ENCODE measurements at regions not wholly inside any gene's neighbourhood (a gene's known extent, or its start where the extent isn't known, plus 50 kb on each side); places are given as distances from the start of the nearest gene placed in this dataset.

GRCh38 chr10:4472190-4472904 is 353.7 kb upstream of the AKR1E2 start:
- H3K27ac ChIP-seq = no peak overlapping the region
- no peak for DNase-seq (ENCODE audit: low read depth, low spot score)

- no peak for DNase-seq (ENCODE audit: low read depth, low spot score)
Observed at GRCh38 chr10:4470231-4470835, 355.7 kb upstream of the AKR1E2 start.

DNA sequence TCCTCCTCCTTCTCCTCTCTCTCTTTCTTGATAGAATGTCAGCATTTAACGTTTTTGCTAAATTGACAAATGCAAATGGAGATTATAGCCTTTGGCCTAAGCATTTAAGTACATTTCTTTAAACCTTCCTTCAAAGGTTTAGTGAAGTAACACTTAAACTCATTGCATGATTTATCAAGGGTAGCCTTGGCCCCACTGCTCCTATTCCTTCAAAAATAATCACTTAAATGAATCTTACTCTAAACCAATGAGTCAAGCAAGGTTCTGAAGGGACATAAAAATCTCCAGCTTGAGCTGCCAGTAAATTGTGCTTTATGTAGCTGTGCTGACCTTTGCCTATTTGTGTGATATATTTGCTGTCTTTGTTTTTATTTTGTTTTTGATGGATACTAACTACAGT is 358.5 kb upstream of the AKR1E2 start:
- DNase-seq (ENCODE audit: low read depth, low spot score) = no peak
- no peak overlapping the region for H3K27ac ChIP-seq

More at GRCh38 chr10:4470231-4470835, 355.7 kb upstream of the AKR1E2 start:
- no peak overlapping the region for H3K27ac ChIP-seq

DNA sequence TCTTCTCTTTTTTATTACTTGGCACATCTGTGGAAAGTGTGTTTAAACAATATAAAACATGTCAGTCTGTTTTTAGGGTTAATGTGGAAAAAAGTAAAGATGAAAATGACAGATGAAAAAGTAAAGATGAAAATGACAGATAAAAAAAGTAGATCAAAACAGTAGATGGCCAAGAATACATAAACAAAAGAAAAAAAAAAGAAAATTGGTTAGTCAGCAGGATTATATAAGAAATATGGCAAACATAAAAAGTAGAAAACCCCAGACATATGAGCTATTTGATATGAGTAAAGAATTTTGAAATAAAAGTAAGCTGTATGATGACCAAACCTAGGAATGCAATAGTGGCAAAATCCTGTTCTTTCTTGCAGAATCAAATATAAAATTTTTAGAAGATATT is 365.7 kb upstream of the AKR1E2 start:
- no peak overlapping the region for H3K27ac ChIP-seq
- no peak for DNase-seq (ENCODE audit: low read depth, low spot score)

- H3K27ac ChIP-seq = no peak overlapping the region
- no peak for DNase-seq (ENCODE audit: low read depth, low spot score)
Observed at GRCh38 chr10:4459531-4459930, 366.5 kb upstream of the AKR1E2 start.

- DNase-seq (ENCODE audit: low read depth, low spot score) = no peak
- no peak overlapping the region for H3K27ac ChIP-seq
Observed at GRCh38 chr10:4457597-4457996, 368.4 kb upstream of the AKR1E2 start.

DNA sequence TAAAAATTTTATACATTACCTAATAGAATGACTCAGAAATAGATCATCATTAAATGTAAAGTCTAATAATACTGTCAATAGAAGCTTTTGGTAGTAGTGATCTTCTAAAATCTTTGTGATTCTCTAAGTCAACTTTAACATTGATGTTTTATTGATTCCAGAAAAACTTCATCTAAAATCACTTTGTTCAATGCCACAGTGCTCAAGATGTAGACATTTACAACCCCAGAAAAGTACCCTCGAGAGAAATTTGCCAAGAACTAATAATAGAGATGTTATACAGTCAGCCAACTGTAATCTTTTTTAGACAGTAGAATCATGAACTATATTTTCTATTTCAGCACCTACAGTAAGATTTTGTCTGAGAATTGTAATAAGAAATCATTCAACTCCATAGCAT is 369.2 kb upstream of the AKR1E2 start:
- H3K27ac ChIP-seq = no peak overlapping the region

GRCh38 chr10:4456279-4456678 is 369.7 kb upstream of the AKR1E2 start:
- H3K27ac ChIP-seq = no peak overlapping the region
- no peak for DNase-seq (ENCODE audit: low read depth, low spot score)

More for the DNA sequence above, 369.2 kb upstream of the AKR1E2 start:
- DNase-seq (ENCODE audit: low read depth, low spot score) = no peak

- DNase-seq (ENCODE audit: low read depth, low spot score) = no peak
- no peak overlapping the region for H3K27ac ChIP-seq
Observed at GRCh38 chr10:4453950-4454349, 372.1 kb upstream of the AKR1E2 start.

DNA sequence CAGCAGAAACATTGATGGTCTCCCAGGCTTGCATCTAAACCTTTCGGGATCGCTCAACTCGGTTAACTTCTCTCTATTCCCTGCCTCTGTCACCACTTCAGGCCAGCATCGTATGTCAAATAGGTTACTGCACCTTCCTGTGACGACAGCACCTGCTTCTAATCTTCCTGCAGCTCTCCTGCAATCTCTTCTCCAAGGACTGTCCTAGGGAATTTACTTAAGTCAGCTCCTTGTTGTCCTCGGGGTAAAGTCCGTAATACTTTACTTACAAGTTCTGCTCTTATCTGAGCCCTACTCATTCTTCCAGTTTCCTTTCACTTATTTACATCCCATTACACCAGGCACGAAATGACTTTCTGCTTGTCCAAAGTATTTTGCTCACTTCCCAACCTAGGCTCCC is 372.7 kb upstream of the AKR1E2 start:
- DNase-seq (ENCODE audit: low read depth, low spot score) = no peak
- no peak overlapping the region for H3K27ac ChIP-seq

GRCh38 chr10:4450981-4451908 is 374.8 kb upstream of the AKR1E2 start:
- H3K27ac ChIP-seq = no peak overlapping the region
- peak; percentile 40 for DNase-seq (ENCODE audit: low read depth, low spot score)

DNA sequence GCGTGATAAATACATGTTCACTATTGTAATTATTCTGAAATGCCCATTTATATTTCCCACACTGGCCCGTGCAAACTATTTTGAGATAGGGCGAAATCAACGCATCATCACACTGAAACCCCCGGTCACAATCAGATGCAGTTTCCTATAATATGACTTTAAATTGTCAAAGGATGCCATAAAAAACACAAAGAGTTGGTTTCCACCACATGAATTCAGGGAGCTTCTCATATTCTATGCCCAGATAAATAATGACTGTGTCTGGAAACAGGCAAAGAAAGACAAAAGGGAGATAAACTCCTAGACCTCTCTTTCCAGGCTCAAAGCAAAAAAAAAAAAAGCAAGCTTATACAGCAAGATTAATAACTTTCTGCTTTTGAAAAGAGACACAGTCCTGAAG is 375.8 kb upstream of the AKR1E2 start:
- DNase-seq (ENCODE audit: low read depth, low spot score) = no peak
- H3K27ac ChIP-seq = no peak overlapping the region

- H3K27ac ChIP-seq = no peak overlapping the region
- DNase-seq (ENCODE audit: low read depth, low spot score) = no peak
Observed at GRCh38 chr10:4448030-4448429, 378.0 kb upstream of the AKR1E2 start.

DNA sequence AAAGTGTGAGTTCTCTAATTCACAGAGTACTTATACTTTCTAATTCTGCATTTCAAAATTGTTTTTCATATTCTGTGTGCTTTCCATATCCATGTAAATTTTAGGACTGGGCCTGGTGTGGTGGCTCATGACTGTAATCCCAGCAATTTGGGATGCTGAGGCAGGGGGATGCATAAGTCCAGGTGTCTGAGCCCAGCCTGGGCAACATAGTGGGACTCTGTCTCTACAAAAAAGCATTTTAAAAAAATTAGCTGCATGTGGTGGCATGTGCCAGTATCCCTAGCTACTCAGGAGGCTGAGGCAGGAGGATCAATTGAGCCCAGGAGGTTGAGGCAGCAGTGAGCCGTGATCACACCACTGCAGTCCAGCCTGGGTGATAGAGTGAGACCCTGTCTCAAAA is 382.6 kb upstream of the AKR1E2 start:
- no peak overlapping the region for H3K27ac ChIP-seq
- DNase-seq (ENCODE audit: low read depth, low spot score) = no peak

DNA sequence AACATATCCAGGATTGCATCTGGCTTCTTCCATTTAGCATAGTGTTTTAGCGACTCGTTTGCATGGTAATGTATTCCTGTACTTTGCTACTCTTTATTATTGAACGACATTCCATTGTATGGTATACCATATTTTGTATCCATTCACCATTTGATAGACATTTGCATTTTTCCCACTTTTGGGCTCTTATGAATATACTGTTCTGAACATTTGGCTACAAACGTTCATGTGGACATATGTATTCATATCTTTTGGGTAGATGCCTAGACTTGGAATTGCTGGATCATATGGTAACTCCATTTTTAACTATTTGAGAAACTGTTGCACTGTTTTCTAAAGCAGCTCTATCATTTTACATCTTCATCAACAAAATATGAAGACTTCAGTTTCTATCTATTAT is 383.7 kb upstream of the AKR1E2 start:
- H3K27ac ChIP-seq = no peak overlapping the region
- DNase-seq (ENCODE audit: low read depth, low spot score) = no peak

- no peak for DNase-seq (ENCODE audit: low read depth, low spot score)
Observed at GRCh38 chr10:4440260-4440659, 385.7 kb upstream of the AKR1E2 start.

DNA sequence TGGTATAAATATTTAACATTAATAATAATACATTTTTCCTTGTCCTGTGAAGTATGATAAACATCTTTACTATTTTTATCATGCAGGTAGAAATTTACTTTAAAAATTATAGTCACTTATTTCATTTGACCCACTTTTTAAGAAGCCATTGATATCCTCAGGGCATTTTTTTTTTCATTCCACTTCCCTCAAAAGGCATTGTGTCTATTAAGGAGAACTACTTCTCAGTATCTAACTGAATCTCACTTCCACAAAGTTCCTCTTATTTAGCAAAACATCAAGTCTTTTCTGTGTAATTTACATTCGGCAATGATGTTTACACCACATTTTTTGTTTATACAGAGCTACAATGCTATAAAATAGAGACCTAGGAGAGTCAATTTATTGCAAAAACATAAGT is 388.2 kb upstream of the AKR1E2 start:
- DNase-seq (ENCODE audit: low read depth, low spot score) = no peak
- no peak overlapping the region for H3K27ac ChIP-seq

More at GRCh38 chr10:4440260-4440659, 385.7 kb upstream of the AKR1E2 start:
- no peak overlapping the region for H3K27ac ChIP-seq

DNA sequence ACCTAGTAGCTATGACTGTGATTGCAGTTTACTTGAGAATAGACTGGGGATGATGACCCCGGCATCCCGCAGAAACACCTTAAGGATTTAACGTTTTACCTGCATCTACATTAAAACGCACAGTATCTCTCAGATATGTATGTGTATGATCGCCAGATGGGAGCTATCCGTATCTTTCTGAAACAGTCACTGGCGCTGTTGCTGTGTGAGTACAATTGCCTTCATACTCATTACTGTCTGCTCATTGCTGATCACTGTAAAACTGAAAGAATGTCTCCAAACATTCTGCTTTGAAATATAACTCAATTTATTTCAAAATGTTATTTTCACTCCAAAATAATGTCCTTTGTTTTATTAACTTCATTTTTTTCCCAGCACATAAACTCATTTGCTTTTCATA is 388.9 kb upstream of the AKR1E2 start:
- no peak for DNase-seq (ENCODE audit: low read depth, low spot score)
- H3K27ac ChIP-seq = no peak overlapping the region

DNA sequence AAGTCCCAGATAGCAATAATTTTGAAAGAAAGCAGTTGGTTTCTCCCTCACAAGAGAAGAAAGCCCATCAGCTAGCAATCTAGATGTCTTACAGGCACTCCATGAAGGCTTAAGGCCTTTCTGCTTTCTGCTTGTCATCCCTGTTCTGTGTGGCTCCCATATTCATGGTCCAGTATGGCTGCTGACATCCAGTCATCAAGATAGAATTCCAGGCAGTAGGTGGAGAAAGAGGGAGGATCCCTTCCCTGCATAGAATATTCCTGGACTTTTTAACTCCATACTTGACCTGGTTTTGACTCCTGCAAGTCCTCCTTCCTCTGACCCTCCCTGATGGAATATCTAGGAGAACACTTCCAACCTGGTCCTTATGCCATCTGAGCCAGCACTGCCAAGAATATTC is 389.9 kb upstream of the AKR1E2 start:
- H3K27ac ChIP-seq = no peak overlapping the region
- no peak for DNase-seq (ENCODE audit: low read depth, low spot score)

- DNase-seq (ENCODE audit: low read depth, low spot score) = no peak
- no peak overlapping the region for H3K27ac ChIP-seq
Observed at GRCh38 chr10:4434516-4435071, 391.4 kb upstream of the AKR1E2 start.

DNA sequence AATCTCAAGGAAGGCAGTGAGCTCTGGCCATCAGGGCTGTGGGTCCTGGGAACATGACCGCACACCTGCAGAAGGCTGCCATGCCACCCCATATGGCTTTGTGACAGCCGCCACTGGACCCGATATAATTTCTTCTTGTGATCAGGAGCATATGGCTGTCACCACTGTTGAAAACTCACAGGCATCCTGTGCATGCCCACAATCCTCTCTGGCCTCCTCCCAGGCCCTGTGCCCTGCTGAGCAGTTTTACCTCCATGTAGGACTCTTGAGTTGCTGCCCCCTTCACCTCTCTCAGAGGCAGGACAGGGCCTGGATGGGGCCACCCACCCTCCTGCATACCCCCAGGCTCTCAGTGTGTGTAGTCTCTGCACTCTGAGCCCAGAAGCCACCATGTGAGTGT is 391.9 kb upstream of the AKR1E2 start:
- no peak for DNase-seq (ENCODE audit: low read depth, low spot score)
- no peak overlapping the region for H3K27ac ChIP-seq

All from epithelial cell of prostate (primary cell).